ENCODE measurements at regions not wholly inside any gene's neighbourhood (a gene's known extent, or its start where the extent isn't known, plus 50 kb on each side); places are given as distances from the start of the nearest gene placed in this dataset.

DNA sequence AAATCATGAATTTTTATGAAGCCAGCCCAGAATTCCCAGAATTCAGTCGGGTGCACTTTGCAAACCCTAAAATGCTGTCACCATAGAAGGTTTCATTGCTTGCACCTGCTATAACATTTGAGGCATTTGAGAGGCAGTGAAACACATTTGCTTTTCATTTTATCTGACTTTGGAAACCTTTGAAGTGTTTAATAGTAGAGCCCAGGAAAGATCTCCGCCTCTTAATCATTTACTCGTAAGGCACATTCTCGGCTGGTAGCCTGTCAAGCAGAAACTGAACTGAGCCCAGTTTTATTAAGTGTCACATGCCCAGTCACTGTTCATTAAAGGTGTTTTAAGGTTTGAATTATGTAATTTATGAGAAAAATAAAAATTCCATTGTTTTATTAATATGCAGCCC lies 247.6 kb downstream of the EMX2 start:
- TF ChIP-seq, protein P1, sequence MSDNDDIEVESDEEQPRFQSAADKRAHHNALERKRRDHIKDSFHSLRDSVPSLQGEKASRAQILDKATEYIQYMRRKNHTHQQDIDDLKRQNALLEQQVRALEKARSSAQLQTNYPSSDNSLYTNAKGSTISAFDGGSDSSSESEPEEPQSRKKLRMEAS (IDR thresholded peaks at IDR 0.05) = no peak
- TF ChIP-seq, protein P2, sequence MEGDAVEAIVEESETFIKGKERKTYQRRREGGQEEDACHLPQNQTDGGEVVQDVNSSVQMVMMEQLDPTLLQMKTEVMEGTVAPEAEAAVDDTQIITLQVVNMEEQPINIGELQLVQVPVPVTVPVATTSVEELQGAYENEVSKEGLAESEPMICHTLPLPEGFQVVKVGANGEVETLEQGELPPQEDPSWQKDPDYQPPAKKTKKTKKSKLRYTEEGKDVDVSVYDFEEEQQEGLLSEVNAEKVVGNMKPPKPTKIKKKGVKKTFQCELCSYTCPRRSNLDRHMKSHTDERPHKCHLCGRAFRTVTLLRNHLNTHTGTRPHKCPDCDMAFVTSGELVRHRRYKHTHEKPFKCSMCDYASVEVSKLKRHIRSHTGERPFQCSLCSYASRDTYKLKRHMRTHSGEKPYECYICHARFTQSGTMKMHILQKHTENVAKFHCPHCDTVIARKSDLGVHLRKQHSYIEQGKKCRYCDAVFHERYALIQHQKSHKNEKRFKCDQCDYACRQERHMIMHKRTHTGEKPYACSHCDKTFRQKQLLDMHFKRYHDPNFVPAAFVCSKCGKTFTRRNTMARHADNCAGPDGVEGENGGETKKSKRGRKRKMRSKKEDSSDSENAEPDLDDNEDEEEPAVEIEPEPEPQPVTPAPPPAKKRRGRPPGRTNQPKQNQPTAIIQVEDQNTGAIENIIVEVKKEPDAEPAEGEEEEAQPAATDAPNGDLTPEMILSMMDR (IDR thresholded peaks at IDR 0.05 in 2 of 3, conservative IDR thresholded peaks at IDR 0.05 in 1 of 3; ENCODE audit: borderline replicate concordance in 1 of 3, insufficient read depth in 1 of 3, low read depth in 2 of 3, low read length in 2 of 3) = no peak
- TF ChIP-seq JUND (IDR thresholded peaks at IDR 0.05) (no peak), EZH2 (IDR thresholded peaks at IDR 0.05) (no peak), POLR2A (IDR thresholded peaks at IDR 0.05; ENCODE audit: borderline replicate concordance, extremely low read depth, insufficient read depth, insufficient read length) (no peak), POLR2AphosphoS5 (IDR thresholded peaks at IDR 0.05; ENCODE audit: low read depth, low read length) (no peak), SRF (IDR thresholded peaks at IDR 0.05; ENCODE audit: low read depth) (no peak), FOSL1 (IDR thresholded peaks at IDR 0.05; ENCODE audit: low read depth) (no peak), REST (IDR thresholded peaks at IDR 0.05; ENCODE audit: low read depth) (no peak), CEBPB (IDR thresholded peaks at IDR 0.05; ENCODE audit: low read depth) (no peak), EZH2phosphoT487 (IDR thresholded peaks at IDR 0.05; ENCODE audit: borderline replicate concordance) (no peak), ZFX (IDR thresholded peaks at IDR 0.05) (no peak)
- TF ChIP-seq, protein P3, sequence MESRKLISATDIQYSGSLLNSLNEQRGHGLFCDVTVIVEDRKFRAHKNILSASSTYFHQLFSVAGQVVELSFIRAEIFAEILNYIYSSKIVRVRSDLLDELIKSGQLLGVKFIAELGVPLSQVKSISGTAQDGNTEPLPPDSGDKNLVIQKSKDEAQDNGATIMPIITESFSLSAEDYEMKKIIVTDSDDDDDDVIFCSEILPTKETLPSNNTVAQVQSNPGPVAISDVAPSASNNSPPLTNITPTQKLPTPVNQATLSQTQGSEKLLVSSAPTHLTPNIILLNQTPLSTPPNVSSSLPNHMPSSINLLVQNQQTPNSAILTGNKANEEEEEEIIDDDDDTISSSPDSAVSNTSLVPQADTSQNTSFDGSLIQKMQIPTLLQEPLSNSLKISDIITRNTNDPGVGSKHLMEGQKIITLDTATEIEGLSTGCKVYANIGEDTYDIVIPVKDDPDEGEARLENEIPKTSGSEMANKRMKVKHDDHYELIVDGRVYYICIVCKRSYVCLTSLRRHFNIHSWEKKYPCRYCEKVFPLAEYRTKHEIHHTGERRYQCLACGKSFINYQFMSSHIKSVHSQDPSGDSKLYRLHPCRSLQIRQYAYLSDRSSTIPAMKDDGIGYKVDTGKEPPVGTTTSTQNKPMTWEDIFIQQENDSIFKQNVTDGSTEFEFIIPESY (IDR thresholded peaks at IDR 0.05; ENCODE audit: extremely low read depth, insufficient replicate concordance, low read length) = no peak
